Activated T-helper 1 cell treated with anti-CD3 and anti-CD28 coated beads, Interleukin-2, amount 50 U/mL, for 16 hours (primary cell): ENCODE measurements at regions not wholly inside any gene's neighbourhood (a gene's known extent, or its start where the extent isn't known, plus 50 kb on each side); places are given as distances from the start of the nearest gene placed in this dataset.

Experiments used
- DNase-seq, 2 donors: peaks; one replicate each; pipeline ENCODE4 v3.0.0-alpha.2; 2020; ENCODE audit warnings: low read depth in 1 of 2, low spot score in 1 of 2

GRCh38 chr9:1947438-1947837 lies 67.7 kb upstream of the SMARCA2 start:
- DNase-seq = no peak

DNA sequence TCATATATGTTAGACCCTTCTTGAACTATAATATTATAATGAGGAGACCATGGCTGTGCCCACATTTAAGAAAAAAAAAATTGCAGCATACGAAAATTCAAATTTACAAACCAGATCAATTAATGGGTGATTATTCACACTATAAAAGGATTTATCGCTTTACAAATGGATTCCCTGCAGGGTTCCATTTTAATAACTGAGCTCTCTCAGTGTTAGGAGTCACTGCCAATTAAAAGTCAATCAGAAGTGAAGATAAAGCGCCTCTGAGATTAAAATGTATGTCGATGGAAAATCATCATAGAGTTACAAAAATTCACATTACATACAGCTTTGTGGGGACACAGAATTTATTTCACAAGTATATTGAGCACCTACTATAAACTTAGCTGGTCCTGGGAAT lies 66.6 kb upstream of the SMARCA2 start:
- no peak for DNase-seq

GRCh38 chr9:1951446-1951845 lies 63.7 kb upstream of the SMARCA2 start:
- DNase-seq = no peak

GRCh38 chr9:1952001-1952400 lies 63.1 kb upstream of the SMARCA2 start:
- no peak for DNase-seq

GRCh38 chr9:1954238-1954637 lies 60.9 kb upstream of the SMARCA2 start:
- DNase-seq = no peak

GRCh38 chr9:1956958-1957357 lies 58.2 kb upstream of the SMARCA2 start:
- no peak for DNase-seq

DNA sequence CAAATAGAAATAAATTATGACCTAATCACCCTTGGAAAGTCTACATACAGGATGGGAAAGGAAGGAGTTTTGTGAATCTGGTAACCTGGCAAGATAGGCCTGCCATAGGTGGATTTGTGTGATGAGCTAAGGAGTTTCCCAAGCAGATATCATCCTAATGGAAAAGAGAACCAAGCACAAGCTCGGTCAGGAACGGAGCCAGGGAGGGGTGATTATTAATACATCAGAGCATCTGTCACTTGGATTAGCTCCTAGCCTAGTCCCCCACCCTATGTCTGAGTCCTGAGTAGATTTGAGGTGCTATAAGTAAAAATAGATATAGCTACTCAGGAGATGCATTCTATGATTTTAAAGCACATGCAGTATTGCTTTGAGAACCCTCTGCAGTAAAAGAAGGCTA lies 57.3 kb upstream of the SMARCA2 start:
- DNase-seq = no peak

DNA sequence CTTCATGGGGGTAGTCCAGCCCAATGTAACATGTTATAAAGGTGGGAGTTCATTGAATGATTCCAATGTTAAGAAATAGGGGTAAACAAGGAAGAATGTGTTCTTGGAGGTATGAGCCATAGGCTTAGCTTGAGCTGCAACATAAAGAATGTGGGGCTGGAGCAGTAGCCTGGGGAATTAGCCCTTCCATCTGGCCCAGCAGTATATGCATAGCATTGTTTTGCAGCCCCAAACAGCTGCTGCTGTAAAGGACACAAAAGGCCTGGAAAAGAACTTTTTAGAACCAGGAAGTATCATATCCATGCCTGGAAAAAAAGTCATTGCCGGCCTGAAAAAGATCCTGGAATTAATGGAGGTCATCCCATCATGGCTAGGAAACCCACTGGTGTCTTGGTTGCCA lies 55.8 kb upstream of the SMARCA2 start:
- no peak for DNase-seq

DNA sequence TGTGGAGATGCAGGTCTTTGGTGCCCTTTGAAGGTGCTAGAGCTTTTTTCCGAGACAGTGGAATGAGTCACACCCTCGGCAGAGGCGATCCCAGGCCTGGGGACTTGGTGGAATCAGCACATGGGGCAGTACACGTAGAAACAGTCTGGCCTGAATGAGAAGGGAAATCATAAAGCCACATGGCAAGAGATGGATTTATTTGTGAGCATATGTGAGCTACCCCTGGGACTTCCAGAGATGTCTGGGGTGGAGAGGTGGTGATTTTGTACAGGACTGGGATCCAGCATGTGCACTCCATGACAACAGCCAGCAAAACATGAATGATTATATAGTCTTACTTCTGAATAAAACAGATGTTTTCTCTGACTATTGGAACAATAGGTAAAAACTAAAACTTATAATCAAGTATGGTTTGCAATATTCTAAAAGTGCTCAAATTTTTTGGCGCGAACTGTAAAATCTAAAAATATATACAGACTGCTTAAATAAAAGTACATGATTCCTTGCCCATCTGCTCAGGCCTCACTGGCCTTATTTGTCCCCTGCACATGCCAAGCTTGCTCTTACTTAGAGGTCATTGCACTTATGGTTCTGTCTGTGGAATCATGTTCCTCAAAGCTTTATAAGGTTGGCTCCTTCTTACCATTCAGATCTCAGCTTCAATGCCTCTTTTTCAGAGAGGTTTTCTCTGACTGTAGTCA lies 54.7 kb upstream of the SMARCA2 start:
- DNase-seq = no peak

GRCh38 chr9:1962122-1962521 lies 53.0 kb upstream of the SMARCA2 start:
- DNase-seq = no peak

DNA sequence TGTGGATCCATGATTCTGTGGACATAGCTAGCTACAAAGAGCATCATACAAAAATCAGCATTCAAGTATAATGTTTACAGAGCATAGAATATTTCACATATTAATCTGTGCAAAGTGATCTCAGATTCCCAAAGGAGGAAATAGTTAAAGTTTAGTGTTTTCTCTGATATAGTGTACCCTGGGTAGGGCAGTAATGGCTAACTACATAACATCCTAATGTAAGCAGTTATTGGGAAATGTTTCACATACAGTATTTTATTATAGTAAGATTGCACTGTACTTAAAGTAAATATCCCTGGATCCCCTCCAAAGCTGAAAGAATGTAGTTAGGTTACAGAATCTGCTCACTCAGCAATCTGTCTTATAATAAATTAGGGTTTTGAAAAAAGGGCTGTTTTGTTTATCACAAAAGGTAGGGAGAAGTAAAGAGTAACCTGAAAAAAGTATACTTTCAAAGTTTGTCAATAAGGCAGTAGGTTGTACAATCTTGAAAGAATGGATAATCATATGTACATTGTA lies 52.5 kb upstream of the SMARCA2 start:
- no peak for DNase-seq

DNA sequence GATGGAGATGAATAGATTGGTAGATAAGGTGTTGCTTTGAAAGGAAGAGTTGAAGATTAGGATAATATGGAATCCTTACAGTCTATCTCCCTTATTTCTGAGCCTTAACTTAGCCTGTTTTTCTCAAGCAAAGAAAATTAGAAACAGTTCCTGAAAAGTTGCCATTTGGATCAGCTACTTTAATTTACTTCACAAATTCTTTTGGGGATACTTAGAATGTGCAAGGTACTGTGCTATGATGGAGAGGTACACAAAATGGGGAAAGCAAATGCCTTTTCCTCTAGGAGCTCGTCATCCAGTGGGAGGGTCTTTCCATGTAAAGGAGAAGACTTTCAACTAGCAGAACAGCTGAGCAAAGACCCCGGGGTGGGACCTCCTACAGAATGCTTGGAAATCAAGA lies 51.1 kb upstream of the SMARCA2 start:
- DNase-seq = no peak
